Breast epithelium (tissue), 3 donors: ENCODE measurements at regions not wholly inside any gene's neighbourhood (a gene's known extent, or its start where the extent isn't known, plus 50 kb on each side); places are given as distances from the start of the nearest gene placed in this dataset.

ENCODE experiments used
- CTCF ChIP-seq, 3 donors: fragments of 450-650 bp; IDR thresholded peaks; one replicate each; pipeline ENCODE4 v1.5.1; 2016 to 2017; ENCODE audit warnings: antibody characterized with exemption in 3 of 3, mild to moderate bottlenecking in 3 of 3, moderate library complexity in 3 of 3
- POLR2AphosphoS5 ChIP-seq, 3 donors: sonication (generic); formaldehyde crosslinking; IDR thresholded peaks; one replicate each; pipeline ENCODE4 v1.6.1; 2017; ENCODE audit warnings: antibody characterized with exemption in 3 of 3

GRCh38 chrX:120761810-120762209 is 113.9 kb downstream of the CT47B1 start:
- TF ChIP-seq CTCF (IDR thresholded peaks at IDR 0.05) (no peak), POLR2AphosphoS5 (IDR thresholded peaks at IDR 0.05) (no peak)
